ENCODE measurements at regions not wholly inside any gene's neighbourhood (a gene's known extent, or its start where the extent isn't known, plus 50 kb on each side); places are given as distances from the start of the nearest gene placed in this dataset.
"Not testable (repeated sequence)": the region's sequence is repeated elsewhere in the genome, so short reads cannot be mapped to it uniquely, and the experiment has no call there.

GRCh38 chr5:23994581-23995370, 487.4 kb downstream of the PRDM9 start:
- no peak for DNase-seq

DNA sequence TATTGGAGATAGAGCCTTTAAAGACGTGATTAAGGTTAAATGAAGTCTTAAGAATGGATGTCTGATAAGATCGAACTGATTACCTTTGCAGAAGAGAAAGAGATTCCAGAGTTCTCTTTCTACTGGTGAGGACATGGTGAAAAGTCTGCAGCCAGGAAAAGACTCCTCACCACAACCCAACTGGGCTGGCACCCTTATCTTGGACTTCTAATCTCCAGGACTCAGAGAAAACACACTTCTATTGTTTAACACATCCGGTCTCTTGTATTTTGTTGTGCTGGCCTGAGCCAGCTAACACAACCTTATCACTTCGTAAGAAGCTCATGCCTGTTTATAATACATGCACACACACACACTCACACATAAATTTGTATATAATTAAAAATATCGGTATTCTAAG, 489.1 kb downstream of the PRDM9 start:
- DNase-seq: no peak

DNA sequence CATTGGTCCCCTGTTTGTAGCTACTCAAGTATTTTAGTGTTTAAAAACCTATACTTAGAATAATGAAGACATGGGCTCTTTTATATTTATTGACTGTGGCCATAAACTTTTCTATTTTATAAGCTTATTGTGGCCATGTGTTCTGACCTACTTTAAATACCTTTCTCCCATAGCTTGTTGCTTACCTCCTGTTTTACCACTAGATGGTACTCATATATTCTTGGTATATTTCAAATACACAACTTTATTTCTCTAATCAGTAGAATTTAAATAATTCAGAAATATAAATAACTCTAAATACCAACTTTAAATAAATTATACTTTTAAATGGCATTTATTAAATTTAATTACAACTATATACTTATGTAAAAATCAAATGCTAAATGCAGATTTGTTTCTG, 498.0 kb downstream of the PRDM9 start:
- DNase-seq: no peak

DNA sequence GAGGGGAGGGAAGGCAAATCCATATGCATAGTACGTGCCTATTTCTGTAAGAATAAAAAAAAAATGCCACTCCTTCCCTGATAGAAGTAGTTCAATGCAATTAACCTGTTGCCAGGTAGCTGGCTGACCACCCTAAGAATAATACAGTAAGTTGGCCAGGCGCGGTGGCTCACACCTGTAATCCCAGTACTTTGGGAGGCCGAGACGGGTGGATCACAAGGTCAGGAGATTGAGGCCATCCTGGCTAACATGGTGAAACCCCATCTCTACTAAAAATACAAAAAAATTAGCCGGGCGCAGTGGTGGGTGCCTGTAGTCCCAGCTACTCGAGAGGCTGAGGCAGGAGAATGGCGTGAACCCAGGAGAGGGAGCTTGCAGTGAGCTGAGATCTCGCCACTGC, 510.3 kb downstream of the PRDM9 start:
- not testable (repeated sequence) for DNase-seq

- DNase-seq: no peak
These were observed 518.9 kb downstream of the PRDM9 start for GRCh38 chr5:24026288-24026687.

DNA sequence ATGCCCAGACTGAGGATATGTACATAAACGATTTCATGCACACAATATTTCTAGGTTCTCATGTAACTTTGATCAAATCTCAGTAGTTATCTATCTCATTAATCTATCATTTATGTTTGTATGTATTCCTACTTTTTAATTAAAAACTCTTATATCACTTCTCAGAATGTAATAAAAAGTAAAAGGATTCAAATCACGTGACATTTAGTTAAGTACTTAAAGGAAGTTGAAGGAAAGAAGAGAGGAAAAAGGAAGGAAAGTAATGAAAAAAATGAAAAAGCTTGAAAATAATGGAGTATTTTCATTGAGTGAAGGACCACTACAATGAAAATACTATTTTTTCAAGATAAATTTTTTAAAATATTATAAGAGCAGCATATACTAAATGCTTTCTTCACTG, 535.3 kb downstream of the PRDM9 start:
- DNase-seq: no peak

- no peak for DNase-seq
These were observed 537.6 kb downstream of the PRDM9 start for GRCh38 chr5:24045046-24045445.

- DNase-seq: no peak
These were observed 546.3 kb downstream of the PRDM9 start for GRCh38 chr5:24053737-24054136.

- DNase-seq: no peak
These were observed 551.6 kb downstream of the PRDM9 start for GRCh38 chr5:24059006-24059405.

DNA sequence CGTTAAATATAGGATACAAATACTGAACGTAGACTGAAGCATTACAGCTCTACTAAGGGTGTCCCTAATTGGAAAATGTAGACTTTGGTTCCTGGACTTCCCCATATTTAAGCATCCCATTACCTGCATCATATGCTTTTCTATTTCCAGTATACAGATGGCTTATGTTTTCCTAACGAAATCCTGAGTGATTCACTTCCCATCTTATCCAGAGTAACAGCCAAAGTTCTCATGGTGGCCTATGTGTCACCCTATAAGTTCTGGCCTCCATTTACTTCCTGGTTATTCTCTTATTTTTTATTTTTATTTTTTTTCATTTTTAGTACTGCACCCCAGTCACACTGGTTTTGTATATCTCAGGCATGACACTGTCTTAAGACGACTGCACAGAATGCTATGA, 552.3 kb downstream of the PRDM9 start:
- no peak for DNase-seq

- no peak for DNase-seq
These were observed 558.4 kb downstream of the PRDM9 start for GRCh38 chr5:24065779-24066178.

DNA sequence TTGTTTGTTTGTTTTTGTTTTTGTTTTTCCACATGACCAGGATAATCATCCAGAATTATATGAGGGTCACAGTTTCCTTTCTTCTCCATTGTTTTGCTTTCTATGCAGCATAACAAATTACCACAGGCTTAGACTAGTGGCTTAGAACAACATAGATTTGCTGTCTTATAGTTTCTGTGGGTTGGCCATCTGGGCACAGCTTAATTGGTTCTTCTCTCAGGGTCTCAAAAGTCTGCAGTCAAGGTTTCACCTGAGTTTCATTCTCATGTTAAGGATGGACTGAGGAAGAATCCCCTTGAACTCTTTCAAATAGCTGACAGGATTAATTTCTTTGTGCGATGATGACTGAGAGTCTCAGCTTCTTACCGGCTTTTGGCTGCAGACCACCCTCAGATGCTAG, 559.8 kb downstream of the PRDM9 start:
- no peak for DNase-seq

- DNase-seq: no peak
These were observed 561.1 kb downstream of the PRDM9 start for GRCh38 chr5:24068524-24068923.

- no peak for DNase-seq
These were observed 565.7 kb downstream of the PRDM9 start for GRCh38 chr5:24073107-24073506.

- DNase-seq: no peak
These were observed 564.7 kb downstream of the CDH10 start for GRCh38 chr5:24080046-24080445.

GRCh38 chr5:24094081-24094679, 550.6 kb downstream of the CDH10 start:
- DNase-seq: no peak

- no peak for DNase-seq
These were observed 542.8 kb downstream of the CDH10 start for GRCh38 chr5:24102010-24102409.

GRCh38 chr5:24103451-24104023, 541.2 kb downstream of the CDH10 start:
- no peak for DNase-seq

DNA sequence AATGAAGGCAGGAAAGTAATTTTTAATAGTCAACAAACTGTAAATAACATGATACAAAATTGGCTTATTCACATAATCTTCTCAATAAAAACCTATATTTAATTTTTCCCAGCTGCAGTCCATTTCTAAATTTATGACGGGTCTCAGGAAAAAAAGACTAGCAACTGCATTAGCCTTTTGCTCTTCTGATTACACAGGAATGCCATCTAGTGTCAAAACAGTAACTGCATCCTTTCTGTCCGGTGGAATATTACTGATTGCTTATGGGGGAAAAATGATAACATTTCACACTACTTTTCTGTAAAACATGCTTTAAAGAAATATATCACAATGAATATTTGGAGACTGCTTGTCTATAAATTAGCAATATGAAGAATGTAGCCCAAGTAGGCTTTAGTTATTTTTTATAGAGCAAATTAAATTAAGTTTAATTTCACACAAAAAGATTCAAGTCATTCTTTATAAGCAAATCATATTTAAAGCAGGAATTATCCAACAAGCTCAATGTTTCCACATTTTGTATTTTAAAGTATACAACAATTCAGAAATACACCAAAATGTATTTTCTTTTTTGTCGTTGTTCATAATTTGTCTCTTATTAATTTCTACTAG, 534.7 kb downstream of the CDH10 start:
- DNase-seq: no peak

DNA sequence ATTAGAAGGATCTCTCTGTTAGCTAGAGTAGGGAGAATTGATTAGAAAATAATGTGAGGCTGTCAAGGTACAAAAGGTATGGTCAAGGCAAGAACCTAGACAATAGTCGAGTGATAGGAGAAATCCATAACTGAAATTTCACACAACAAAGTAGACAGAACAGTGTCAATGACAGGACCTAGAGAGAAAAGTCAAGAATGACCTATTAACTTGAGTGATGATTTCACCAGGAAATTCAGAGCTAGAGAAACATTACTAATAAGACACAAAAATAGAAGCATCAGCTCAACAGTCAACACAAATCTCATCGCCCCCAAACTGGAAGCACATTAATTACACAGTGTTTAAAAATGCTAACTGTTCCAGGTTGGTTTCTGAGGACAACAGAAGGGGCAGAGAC, 532.4 kb downstream of the CDH10 start:
- no peak for DNase-seq

DNA sequence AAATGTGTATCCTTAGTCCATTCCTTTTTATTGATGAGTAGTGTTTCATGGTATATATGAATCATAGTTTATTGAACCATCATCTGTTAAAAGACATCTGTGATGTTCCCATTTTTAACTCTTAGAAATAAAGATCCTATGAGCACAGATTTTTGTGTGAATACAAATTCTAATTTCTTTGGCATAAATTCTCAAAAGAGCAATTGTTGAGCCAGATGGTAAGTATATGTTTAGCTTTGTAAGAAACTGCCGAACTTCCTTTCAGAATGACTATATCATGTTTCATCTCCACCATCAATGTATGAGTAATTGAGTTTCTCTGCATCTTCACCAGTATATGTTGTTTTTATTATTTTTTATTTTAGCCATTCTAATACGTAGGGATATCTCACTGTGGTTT, 526.4 kb downstream of the CDH10 start:
- no peak for DNase-seq

DNA sequence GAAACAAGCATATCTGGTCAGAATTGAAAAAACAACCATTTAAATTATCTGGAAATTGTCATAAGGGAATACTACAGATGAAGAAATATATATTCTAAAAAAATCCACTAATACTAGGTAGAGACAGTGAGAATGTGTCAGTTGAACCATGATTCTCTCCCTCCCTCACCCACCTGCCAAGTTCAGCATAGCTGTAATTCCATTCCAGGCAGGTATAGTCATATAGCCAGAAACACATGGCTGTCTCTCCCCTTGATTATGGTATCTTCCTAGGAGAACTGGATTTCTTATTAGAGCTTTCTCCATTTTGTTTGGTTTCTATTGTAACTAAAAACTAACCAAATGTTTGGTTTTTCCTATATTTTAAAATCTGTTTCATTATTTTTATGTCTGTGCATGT, 509.2 kb downstream of the CDH10 start:
- DNase-seq: no peak

DNA sequence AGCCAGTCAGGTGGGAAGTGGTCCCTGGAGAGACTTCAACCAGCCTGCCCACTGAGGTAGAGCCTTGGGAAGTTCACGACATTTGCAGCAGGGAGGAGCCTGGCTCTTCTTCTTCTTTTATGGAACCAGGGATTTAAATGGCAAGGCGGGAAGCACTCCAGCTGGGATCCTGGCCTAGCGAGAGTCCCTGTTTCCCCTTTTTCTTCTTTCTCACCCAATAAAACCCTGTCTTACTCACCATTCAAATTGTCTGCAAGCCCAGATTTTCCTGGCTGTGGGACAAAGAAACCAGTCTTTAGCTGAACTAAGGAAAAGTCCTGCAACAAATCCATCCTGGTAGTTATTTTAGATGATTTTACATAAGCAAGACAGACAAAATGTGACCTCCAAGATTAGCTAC, 503.7 kb downstream of the CDH10 start:
- DNase-seq: no peak

DNA sequence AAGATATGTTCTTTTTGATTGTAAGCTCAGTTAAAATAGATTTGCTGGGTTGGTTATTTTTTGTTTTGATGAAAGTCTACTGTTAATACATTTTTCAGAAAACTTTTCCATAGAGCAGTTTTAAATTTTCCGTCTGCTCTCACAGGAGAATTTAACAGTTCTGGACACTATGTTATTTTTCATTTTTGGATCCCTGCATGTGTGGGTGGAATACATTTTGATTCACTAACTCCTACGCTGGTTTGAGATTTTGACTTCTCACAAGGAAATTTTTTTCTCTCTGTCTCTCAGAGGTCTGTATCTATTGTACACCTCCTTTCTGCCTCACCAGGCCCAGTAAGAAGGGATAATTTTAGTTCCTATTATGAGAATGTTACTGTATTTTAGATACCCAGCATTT, 502.4 kb downstream of the CDH10 start:
- no peak for DNase-seq

Data from NCI-H2029 (cell line).